ENCODE measurements at regions not wholly inside any gene's neighbourhood (a gene's known extent, or its start where the extent isn't known, plus 50 kb on each side); places are given as distances from the start of the nearest gene placed in this dataset.

GRCh38 chr4:165723051-165723795 is 149.8 kb upstream of the TLL1 start:
- ChIA-PET CTCF (interaction anchor here (0.5 kb wide), 1 partner anchor 61 kb away, joined by 3 read pairs; no protein-coding TSS in a partner anchor), POLR2A (no interaction called here)
- no peaks in the 10 kb centered on the region for H3K27me3 ChIP-seq (replicated peaks in 2 of 5; ENCODE audit: control insufficient read depth in 4 of 5, insufficient read depth in 5 of 5, low read length in 4 of 5)
- no peaks in the 10 kb centered on the region for H3K9me3 ChIP-seq (ENCODE audit: control extremely low read depth in 1 of 5, control insufficient read depth in 4 of 5, insufficient read depth in 2 of 5, low read depth in 1 of 5, low read length in 4 of 5)
- H3K27ac ChIP-seq (ENCODE audit: insufficient read depth in 1 of 2, low read depth in 1 of 2, low read length in 2 of 2, poor library complexity in 1 of 2, severe bottlenecking in 2 of 2): no peak overlapping the region
- H3K36me3 ChIP-seq (ENCODE audit: control insufficient read depth in 4 of 4, insufficient read depth in 4 of 4, low read length in 3 of 4): no peaks in the 10 kb centered on the region
- peaks cover 0 to 10% (median 2%) of the 10 kb centered on the region in 4 experiments for H3K4me1 ChIP-seq (ENCODE audit: control extremely low read depth in 1 of 4, control insufficient read depth in 4 of 4, insufficient read depth in 4 of 4, low read length in 3 of 4)
- no peak for DNase-seq
- H3K4me3 ChIP-seq (ENCODE audit: control insufficient read depth in 1 of 7, extremely low read depth in 1 of 7, insufficient read depth in 4 of 7, low read depth in 2 of 7, low read length in 6 of 7): no peak overlapping the region
- no CpG with 5 or more reads among the region's 4 CpGs for WGBS (ENCODE audit: insufficient coverage)

DNA sequence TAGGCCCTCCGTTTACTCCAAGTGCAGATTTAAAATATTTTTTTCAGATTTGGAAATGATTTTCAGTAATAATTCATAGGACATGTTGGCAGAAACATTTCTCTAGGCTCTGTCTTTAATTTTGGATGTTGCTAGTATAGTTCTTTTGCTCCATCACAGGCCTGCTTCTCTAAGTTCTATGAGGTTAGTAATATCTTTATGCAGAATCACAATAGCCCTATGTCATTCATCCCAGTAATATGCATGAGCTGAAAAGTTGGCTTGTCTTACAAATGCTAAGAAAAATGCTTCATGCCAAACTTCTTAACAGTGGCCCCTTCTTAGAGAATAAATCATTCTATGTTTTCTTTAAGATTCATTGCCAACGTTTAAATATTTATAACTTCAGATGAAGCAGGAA is 148.3 kb upstream of the TLL1 start:
- no peaks in the 10 kb centered on the region for H3K36me3 ChIP-seq (ENCODE audit: control insufficient read depth in 4 of 4, insufficient read depth in 4 of 4, low read length in 3 of 4)
- no peak for DNase-seq
- no peak overlapping the region for H3K4me3 ChIP-seq (ENCODE audit: control insufficient read depth in 1 of 7, extremely low read depth in 1 of 7, insufficient read depth in 4 of 7, low read depth in 2 of 7, low read length in 6 of 7)
- POLR2A ChIA-PET: no interaction called here
- H3K9me3 ChIP-seq (ENCODE audit: control extremely low read depth in 1 of 5, control insufficient read depth in 4 of 5, insufficient read depth in 2 of 5, low read depth in 1 of 5, low read length in 4 of 5): no peaks in the 10 kb centered on the region
- H3K27me3 ChIP-seq (replicated peaks in 2 of 5; ENCODE audit: control insufficient read depth in 4 of 5, insufficient read depth in 5 of 5, low read length in 4 of 5): no peaks in the 10 kb centered on the region
- CTCF ChIA-PET: no interaction called here
- peaks cover 0 to 10% (median 2%) of the 10 kb centered on the region in 4 experiments for H3K4me1 ChIP-seq (ENCODE audit: control extremely low read depth in 1 of 4, control insufficient read depth in 4 of 4, insufficient read depth in 4 of 4, low read length in 3 of 4)
- no CpG with 5 or more reads among the region's 2 CpGs for WGBS (ENCODE audit: insufficient coverage)
- H3K27ac ChIP-seq (ENCODE audit: insufficient read depth in 1 of 2, low read depth in 1 of 2, low read length in 2 of 2, poor library complexity in 1 of 2, severe bottlenecking in 2 of 2): no peak overlapping the region

DNA sequence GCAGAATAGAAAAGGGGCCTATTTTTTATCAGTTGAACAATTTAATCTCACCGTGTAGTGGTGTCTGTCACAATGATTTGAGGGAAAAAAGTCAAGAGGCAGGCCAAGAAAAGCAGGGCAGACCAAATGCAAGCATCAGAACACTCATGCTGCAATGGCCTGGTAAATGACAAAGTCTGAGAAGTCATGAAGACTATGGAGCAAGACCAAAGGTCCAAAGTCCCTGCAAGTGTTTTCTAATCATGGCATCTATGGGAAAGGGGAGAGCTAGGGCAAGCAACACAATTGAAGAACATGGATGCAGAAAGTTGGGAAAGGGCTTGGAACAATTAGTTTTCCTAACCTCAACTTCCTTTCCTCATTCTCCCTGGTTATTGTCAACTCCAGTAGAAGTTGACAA is 147.7 kb upstream of the TLL1 start:
- Histone ChIP-seq H3K4me1 (ENCODE audit: control extremely low read depth in 1 of 4, control insufficient read depth in 4 of 4, insufficient read depth in 4 of 4, low read length in 3 of 4) (peaks cover 0 to 10% (median 2%) of the 10 kb centered on the region in 4 experiments), H3K27ac (ENCODE audit: insufficient read depth in 1 of 2, low read depth in 1 of 2, low read length in 2 of 2, poor library complexity in 1 of 2, severe bottlenecking in 2 of 2) (no peak overlapping the region), H3K9me3 (ENCODE audit: control extremely low read depth in 1 of 5, control insufficient read depth in 4 of 5, insufficient read depth in 2 of 5, low read depth in 1 of 5, low read length in 4 of 5) (no peaks in the 10 kb centered on the region), H3K27me3 (replicated peaks in 2 of 5; ENCODE audit: control insufficient read depth in 4 of 5, insufficient read depth in 5 of 5, low read length in 4 of 5) (no peaks in the 10 kb centered on the region), H3K4me3 (ENCODE audit: control insufficient read depth in 1 of 7, extremely low read depth in 1 of 7, insufficient read depth in 4 of 7, low read depth in 2 of 7, low read length in 6 of 7) (no peak overlapping the region), H3K36me3 (ENCODE audit: control insufficient read depth in 4 of 4, insufficient read depth in 4 of 4, low read length in 3 of 4) (no peaks in the 10 kb centered on the region)
- no peak for DNase-seq
- POLR2A ChIA-PET: no interaction called here
- WGBS (ENCODE audit: insufficient coverage): 91% methylated on average over 1 of the region's 1 CpG
- CTCF ChIA-PET: no interaction called here

DNA sequence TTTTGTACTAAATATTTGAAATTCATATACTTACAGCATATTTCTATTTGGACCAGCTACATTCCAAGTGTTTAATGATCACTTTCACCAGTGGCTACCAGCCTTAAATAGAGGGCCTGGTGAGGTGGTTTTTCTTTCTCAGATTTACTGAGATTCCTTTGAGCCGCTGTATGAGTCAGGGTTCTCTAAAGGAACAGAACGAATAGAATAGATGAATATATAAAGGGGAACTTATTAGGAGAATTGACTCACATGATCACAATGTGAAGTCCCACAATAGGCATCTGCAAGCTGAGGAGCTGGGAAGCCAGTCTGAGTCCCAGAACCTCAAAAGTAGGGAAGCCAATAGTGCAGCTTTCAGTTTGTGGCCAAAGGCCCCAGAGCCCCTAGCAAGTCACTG is 146.2 kb upstream of the TLL1 start:
- POLR2A ChIA-PET: no interaction called here

GRCh38 chr4:165737309-165737972 is 135.6 kb upstream of the TLL1 start:
- CTCF ChIA-PET: interaction anchor here (0.6 kb wide), 1 partner anchor 11 kb away, joined by 3 read pairs; no protein-coding TSS in a partner anchor
- Histone ChIP-seq H3K36me3 (ENCODE audit: control insufficient read depth in 4 of 4, insufficient read depth in 4 of 4, low read length in 3 of 4) (no peaks in the 10 kb centered on the region), H3K27ac (ENCODE audit: insufficient read depth in 1 of 2, low read depth in 1 of 2, low read length in 2 of 2, poor library complexity in 1 of 2, severe bottlenecking in 2 of 2) (no peak overlapping the region), H3K4me1 (ENCODE audit: control extremely low read depth in 1 of 4, control insufficient read depth in 4 of 4, insufficient read depth in 4 of 4, low read length in 3 of 4) (no peaks in the 10 kb centered on the region), H3K27me3 (replicated peaks in 2 of 5; ENCODE audit: control insufficient read depth in 4 of 5, insufficient read depth in 5 of 5, low read length in 4 of 5) (no peaks in the 10 kb centered on the region), H3K4me3 (ENCODE audit: control insufficient read depth in 1 of 7, extremely low read depth in 1 of 7, insufficient read depth in 4 of 7, low read depth in 2 of 7, low read length in 6 of 7) (no peak overlapping the region), H3K9me3 (ENCODE audit: control extremely low read depth in 1 of 5, control insufficient read depth in 4 of 5, insufficient read depth in 2 of 5, low read depth in 1 of 5, low read length in 4 of 5) (peaks cover 0 to 2% (median 0%) of the 10 kb centered on the region in 5 experiments)
- no CpG with 5 or more reads among the region's 1 CpG for WGBS (ENCODE audit: insufficient coverage)
- POLR2A ChIA-PET: no interaction called here
- DNase-seq: no peak

More for the DNA sequence above, 146.2 kb upstream of the TLL1 start:
- no peaks in the 10 kb centered on the region for H3K36me3 ChIP-seq (ENCODE audit: control insufficient read depth in 4 of 4, insufficient read depth in 4 of 4, low read length in 3 of 4)
- WGBS (ENCODE audit: insufficient coverage): 100% methylated on average over 2 of the region's 2 CpGs
- H3K27me3 ChIP-seq (replicated peaks in 2 of 5; ENCODE audit: control insufficient read depth in 4 of 5, insufficient read depth in 5 of 5, low read length in 4 of 5): no peaks in the 10 kb centered on the region
- H3K9me3 ChIP-seq (ENCODE audit: control extremely low read depth in 1 of 5, control insufficient read depth in 4 of 5, insufficient read depth in 2 of 5, low read depth in 1 of 5, low read length in 4 of 5): no peaks in the 10 kb centered on the region
- CTCF ChIA-PET: interaction anchor here (1.0 kb wide), 1 partner anchor 11 kb away, joined by 3 read pairs; no protein-coding TSS in a partner anchor
- H3K4me3 ChIP-seq (ENCODE audit: control insufficient read depth in 1 of 7, extremely low read depth in 1 of 7, insufficient read depth in 4 of 7, low read depth in 2 of 7, low read length in 6 of 7): no peak overlapping the region
- H3K4me1 ChIP-seq (ENCODE audit: control extremely low read depth in 1 of 4, control insufficient read depth in 4 of 4, insufficient read depth in 4 of 4, low read length in 3 of 4): peaks cover 0 to 2% (median under 1%) of the 10 kb centered on the region in 4 experiments
- no peak overlapping the region for H3K27ac ChIP-seq (ENCODE audit: insufficient read depth in 1 of 2, low read depth in 1 of 2, low read length in 2 of 2, poor library complexity in 1 of 2, severe bottlenecking in 2 of 2)
- DNase-seq: no peak

- POLR2A ChIA-PET: no interaction called here
- CTCF ChIA-PET: no interaction called here
- Histone ChIP-seq H3K27me3 (replicated peaks in 2 of 5; ENCODE audit: control insufficient read depth in 4 of 5, insufficient read depth in 5 of 5, low read length in 4 of 5) (no peaks in the 10 kb centered on the region), H3K27ac (ENCODE audit: insufficient read depth in 1 of 2, low read depth in 1 of 2, low read length in 2 of 2, poor library complexity in 1 of 2, severe bottlenecking in 2 of 2) (no peak overlapping the region), H3K4me3 (ENCODE audit: control insufficient read depth in 1 of 7, extremely low read depth in 1 of 7, insufficient read depth in 4 of 7, low read depth in 2 of 7, low read length in 6 of 7) (no peak overlapping the region), H3K36me3 (ENCODE audit: control insufficient read depth in 4 of 4, insufficient read depth in 4 of 4, low read length in 3 of 4) (no peaks in the 10 kb centered on the region), H3K4me1 (ENCODE audit: control extremely low read depth in 1 of 4, control insufficient read depth in 4 of 4, insufficient read depth in 4 of 4, low read length in 3 of 4) (no peaks in the 10 kb centered on the region), H3K9me3 (ENCODE audit: control extremely low read depth in 1 of 5, control insufficient read depth in 4 of 5, insufficient read depth in 2 of 5, low read depth in 1 of 5, low read length in 4 of 5) (peaks cover 0 to 2% (median 0%) of the 10 kb centered on the region in 5 experiments)
- no CpG with 5 or more reads among the region's 1 CpG for whole genome bisulfite sequencing (ENCODE audit: insufficient coverage)
- no peak for DNase-seq
Observed at GRCh38 chr4:165738571-165738970, 134.5 kb upstream of the TLL1 start.

DNA sequence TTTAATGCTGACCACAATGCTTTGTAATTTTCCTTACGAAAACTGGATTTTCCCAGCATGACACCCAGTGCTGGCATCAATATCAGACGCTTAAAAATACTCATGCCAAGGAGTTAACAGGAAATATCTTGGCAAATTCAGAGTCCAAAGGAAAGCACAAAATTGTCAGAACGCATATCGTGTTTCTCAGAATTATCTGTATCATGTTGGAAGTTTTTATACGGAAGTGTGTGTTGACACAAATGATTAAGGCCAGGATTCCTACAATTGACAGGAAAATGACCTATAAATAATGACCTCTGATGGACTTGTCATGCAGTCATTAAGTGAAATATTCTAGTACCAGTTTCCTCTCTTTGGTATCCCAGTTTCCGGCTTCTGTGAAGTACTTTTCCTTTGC is 132.1 kb upstream of the TLL1 start:
- CTCF ChIA-PET: no interaction called here
- Histone ChIP-seq H3K4me3 (ENCODE audit: control insufficient read depth in 1 of 7, extremely low read depth in 1 of 7, insufficient read depth in 4 of 7, low read depth in 2 of 7, low read length in 6 of 7) (no peak overlapping the region), H3K27me3 (replicated peaks in 2 of 5; ENCODE audit: control insufficient read depth in 4 of 5, insufficient read depth in 5 of 5, low read length in 4 of 5) (no peaks in the 10 kb centered on the region), H3K36me3 (ENCODE audit: control insufficient read depth in 4 of 4, insufficient read depth in 4 of 4, low read length in 3 of 4) (no peaks in the 10 kb centered on the region), H3K9me3 (ENCODE audit: control extremely low read depth in 1 of 5, control insufficient read depth in 4 of 5, insufficient read depth in 2 of 5, low read depth in 1 of 5, low read length in 4 of 5) (no peaks in the 10 kb centered on the region), H3K4me1 (ENCODE audit: control extremely low read depth in 1 of 4, control insufficient read depth in 4 of 4, insufficient read depth in 4 of 4, low read length in 3 of 4) (no peaks in the 10 kb centered on the region), H3K27ac (ENCODE audit: insufficient read depth in 1 of 2, low read depth in 1 of 2, low read length in 2 of 2, poor library complexity in 1 of 2, severe bottlenecking in 2 of 2) (no peak overlapping the region)
- DNase-seq: peak in 1 of 3 donors; percentile 2
- 76% methylated on average over 2 of the region's 6 CpGs for WGBS (ENCODE audit: insufficient coverage)
- POLR2A ChIA-PET: no interaction called here
